HCT116 (cell line): ENCODE measurements at regions not wholly inside any gene's neighbourhood (a gene's known extent, or its start where the extent isn't known, plus 50 kb on each side); places are given as distances from the start of the nearest gene placed in this dataset.

Source experiments
- ATAC-seq: fragments of 200-7000 bp; cut with Tn5 transposase; 2 replicates; pipeline ENCODE4 v1.9.1; 2020; ENCODE audit warnings: mild to moderate bottlenecking, moderate library complexity
- BruUV-seq: library from RNA; stranded (reverse); fragments of 400-500 nt; replicated peaks from 2 replicates; lab custom pipeline; 2021; lab: Mats Ljungman, UMichigan
- CTCF ChIA-PET: fragments of 300-600 bp; sonication (Branson Sonifier 250); formaldehyde crosslinking; loops from one replicate; lab custom pipeline; 2021; ENCODE audit warnings: antibody characterized with exemption; lab: Charles Lee
- POLR2A ChIA-PET: fragments of 300-600, 350-600 bp; sonication (Branson Sonifier 250); formaldehyde crosslinking; loops from one replicate; lab custom pipeline; 2021; ENCODE audit warnings: antibody characterized with exemption; lab: Charles Lee
- RAD21 ChIA-PET, 2 experiments: fragments of 300-600 bp; sonication (Branson Sonifier 250); formaldehyde crosslinking; loops; one replicate each; lab custom pipeline; 2023; ENCODE audit warnings: low total read pairs in 2 of 2; ENCODE audit not compliant: uncharacterized antibody in 2 of 2, unreplicated experiment in 2 of 2, low non-redundant PET in 1 of 2; lab: Charles Lee
- DNase-seq: peaks from one replicate; pipeline ENCODE4 v3.0.0-alpha.2; 2010; ENCODE audit warnings: low read depth, low spot score
- H2AFZ ChIP-seq: fragments of 200-600 bp; shearing (Covaris generic), sonication (generic); 2 replicates; pipeline ENCODE4 v1.6.1; 2017; ENCODE audit warnings: low read depth, mixed run types, mixed read lengths, antibody characterized with exemption, low read length; ENCODE audit not compliant: poor library complexity, severe bottlenecking
- H3K27ac ChIP-seq: 2 replicates; pipeline ENCODE4 v1.5.1; 2012; ENCODE audit warnings: low read depth, low read length
- H3K27me3 ChIP-seq: fragments of 200-600 bp; sonication (generic); 2 replicates; pipeline ENCODE4 v1.6.1; 2016; ENCODE audit warnings: mixed run types, low read length, mixed read lengths; ENCODE audit not compliant: insufficient read depth
- H3K36me3 ChIP-seq, 2 experiments: fragments of 200-500 bp in 1 of 2; fragments of 200-600 bp in 1 of 2; sonication (Bioruptor generic) in 1 of 2; sonication (generic) in 1 of 2; 2 replicates each; pipeline versions ENCODE4 v1.5.1 to v1.6.1; 2014 to 2016; ENCODE audit warnings: low read length in 2 of 2, inconsistent platforms in 1 of 2, mixed read lengths in 1 of 2, mixed run types in 1 of 2; ENCODE audit not compliant: insufficient read depth in 2 of 2, control insufficient read depth in 1 of 2
- H3K4me1 ChIP-seq, 2 experiments: fragments of 200-600 bp in 1 of 2; sonication (generic) in 1 of 2; 2 replicates each; pipeline versions ENCODE4 v1.5.1 to v1.6.1; 2012 to 2017; ENCODE audit warnings: low read length in 2 of 2, inconsistent platforms in 1 of 2, mild to moderate bottlenecking in 1 of 2, mixed read lengths in 1 of 2, mixed run types in 1 of 2, moderate library complexity in 1 of 2; ENCODE audit not compliant: insufficient read depth in 2 of 2, control insufficient read depth in 1 of 2
- H3K4me2 ChIP-seq: fragments of 200-600 bp; sonication (generic); 2 replicates; pipeline ENCODE4 v1.6.1; 2017; ENCODE audit warnings: mixed run types, low read length, mixed read lengths
- H3K4me3 ChIP-seq, 2 experiments: fragments of 200-600 bp in 1 of 2; sonication (generic) in 1 of 2; replicated peaks in 1 of 2; 2 replicates each; pipeline ENCODE4 v1.5.1; 2011 to 2016; ENCODE audit warnings: low read length in 2 of 2, control low read depth in 1 of 2, low read depth in 1 of 2, mild to moderate bottlenecking in 1 of 2, mixed read lengths in 1 of 2, mixed run types in 1 of 2
- H3K79me2 ChIP-seq: fragments of 200-600 bp; sonication (generic); 2 replicates; pipeline ENCODE4 v1.6.1; 2017; ENCODE audit warnings: mild to moderate bottlenecking, mixed run types, low read length, moderate library complexity, mixed read lengths; ENCODE audit not compliant: insufficient read depth
- H3K9ac ChIP-seq: fragments of 200-600 bp; sonication (generic); 2 replicates; pipeline ENCODE4 v1.6.1; 2016; ENCODE audit warnings: low read length, mixed read lengths
- H3K9me2 ChIP-seq: fragments of 200-600 bp; sonication (generic), shearing (Covaris generic); 2 replicates; pipeline ENCODE4 v1.6.1; 2017; ENCODE audit warnings: mixed run types, mild to moderate bottlenecking, moderate library complexity; ENCODE audit not compliant: insufficient read depth
- H3K9me3 ChIP-seq, 2 experiments: fragments of 200-500 bp in 1 of 2; fragments of 200-600 bp in 1 of 2; sonication (Bioruptor generic) in 1 of 2; sonication (generic) in 1 of 2; 2 replicates each; pipeline ENCODE4 v1.6.1; 2014 to 2017; ENCODE audit warnings: low read length in 2 of 2, mixed read lengths in 2 of 2, inconsistent platforms in 1 of 2, low read depth in 1 of 2, mild to moderate bottlenecking in 1 of 2, mixed run types in 1 of 2, moderate library complexity in 1 of 2; ENCODE audit not compliant: control insufficient read depth in 1 of 2, insufficient read depth in 1 of 2
- H4K20me1 ChIP-seq: fragments of 200-600 bp; sonication (generic), shearing (Covaris generic); 2 replicates; pipeline ENCODE4 v1.6.1; 2017; ENCODE audit warnings: mixed run types, mild to moderate bottlenecking, moderate library complexity; ENCODE audit not compliant: insufficient read depth
- CBX3 ChIP-seq: IDR thresholded peaks from 2 replicates; pipeline ENCODE4 v1.6.1; 2012; ENCODE audit warnings: low read depth
- CEBPB ChIP-seq: IDR thresholded peaks from 2 replicates; pipeline ENCODE4 v1.6.1; 2012; ENCODE audit warnings: low read depth
- CTCF ChIP-seq, 3 experiments: fragments of 200-600 bp in 1 of 3; sonication (generic) in 1 of 3; IDR thresholded peaks in 2 of 3; conservative IDR thresholded peaks in 1 of 3; 2 replicates each; pipeline ENCODE4 v1.5.1; 2012 to 2017; ENCODE audit warnings: low read depth in 2 of 3, low read length in 2 of 3, antibody characterized with exemption in 1 of 3, borderline replicate concordance in 1 of 3, control low read depth in 1 of 3, mild to moderate bottlenecking in 1 of 3, mixed read lengths in 1 of 3, mixed run types in 1 of 3, moderate library complexity in 1 of 3; ENCODE audit not compliant: insufficient read depth in 1 of 3
- EGR1 ChIP-seq: IDR thresholded peaks from 2 replicates; pipeline ENCODE4 v1.6.1; 2012; ENCODE audit warnings: low read depth
- ELF1 ChIP-seq: IDR thresholded peaks from 2 replicates; pipeline ENCODE4 v1.6.1; 2012; ENCODE audit warnings: low read depth, borderline replicate concordance
- EZH2 ChIP-seq: fragments of 200-600 bp; sonication (generic); IDR thresholded peaks from 2 replicates; pipeline ENCODE4 v1.6.1; 2017; ENCODE audit warnings: antibody characterized with exemption, mixed run types
- EZH2phosphoT487 ChIP-seq: fragments of 200-600 bp; IDR thresholded peaks from 2 replicates; pipeline ENCODE4 v1.6.1; 2018; ENCODE audit warnings: antibody characterized with exemption, borderline replicate concordance
- FOSL1 ChIP-seq: IDR thresholded peaks from 2 replicates; pipeline ENCODE4 v1.6.1; 2012; ENCODE audit warnings: low read depth
- JUND ChIP-seq: IDR thresholded peaks from 2 replicates; pipeline ENCODE4 v1.6.1; 2012
- MAX ChIP-seq: IDR thresholded peaks from 2 replicates; pipeline ENCODE4 v1.6.1; 2012
- POLR2A ChIP-seq: IDR thresholded peaks from 2 replicates; pipeline ENCODE4 v1.7.0; 2011; ENCODE audit warnings: borderline replicate concordance; ENCODE audit not compliant: insufficient read depth, insufficient read length; ENCODE audit errors: extremely low read depth
- POLR2AphosphoS5 ChIP-seq: IDR thresholded peaks from 2 replicates; pipeline ENCODE4 v1.6.1; 2011; ENCODE audit warnings: mild to moderate bottlenecking, low read depth, low read length, moderate library complexity
- REST ChIP-seq: IDR thresholded peaks from 2 replicates; pipeline ENCODE4 v1.6.1; 2012; ENCODE audit warnings: low read depth
- SP1 ChIP-seq: IDR thresholded peaks from 2 replicates; pipeline ENCODE4 v1.6.1; 2012; ENCODE audit warnings: low read depth
- SRF ChIP-seq: IDR thresholded peaks from 2 replicates; pipeline ENCODE4 v1.6.1; 2012; ENCODE audit warnings: low read depth
- TCF7L2 ChIP-seq: IDR thresholded peaks from 2 replicates; pipeline ENCODE4 v1.7.0; 2011; ENCODE audit warnings: borderline replicate concordance, inconsistent platforms; ENCODE audit not compliant: insufficient read depth, insufficient read length; ENCODE audit errors: extremely low read depth
- YY1 ChIP-seq: IDR thresholded peaks from 2 replicates; pipeline ENCODE4 v1.6.1; 2011; ENCODE audit warnings: low read length, low read depth, moderate library complexity, mild to moderate bottlenecking; ENCODE audit not compliant: insufficient replicate concordance; ENCODE audit errors: extremely low read depth
- ZBTB33 ChIP-seq: IDR thresholded peaks from 2 replicates; pipeline ENCODE4 v1.6.1; 2011; ENCODE audit warnings: mild to moderate bottlenecking, low read length, moderate library complexity; ENCODE audit not compliant: insufficient replicate concordance; ENCODE audit errors: extremely low read depth
- ZFX ChIP-seq: fragments of 450-650 bp; IDR thresholded peaks from 2 replicates; pipeline ENCODE4 v1.6.1; 2017
- intact Hi-C: fragments of 100-400 bp; cut with micrococcal nuclease; formaldehyde crosslinking; loops from 2 replicates; pipeline ENCODE4 v1.10.0; 2022

- no peaks in the 10 kb centered on the region for H3K9me2 ChIP-seq
- 0 out of 4 replicates have a peak, but pooled peaks cover 0 to 4% of the 10 kb centered on the region in 2 experiments for H3K9me3 ChIP-seq
- no peak overlapping the region for H3K4me2 ChIP-seq
- BruUV-seq, result no TSS peak
- no peak overlapping the region for H2AFZ ChIP-seq
- ATAC-seq, result no peak
- ChIA-PET RAD21 (no interaction called here), POLR2A (no interaction called here), CTCF (no interaction called here)
- H3K36me3 ChIP-seq, result no peaks in the 10 kb centered on the region
- TF ChIP-seq POLR2A (no peak), TCF7L2 (no peak), EGR1 (no peak), POLR2AphosphoS5 (no peak), ELF1 (no peak), REST (no peak), ZFX (no peak), YY1 (no peak), SP1 (no peak), ZBTB33 (no peak), CTCF (IDR thresholded peaks at IDR 0.05 in 2 of 3, conservative IDR thresholded peaks at IDR 0.05 in 1 of 3; ENCODE audit: borderline replicate concordance in 1 of 3, insufficient read depth in 1 of 3, low read depth in 2 of 3, low read length in 2 of 3) (no peak), CBX3 (no peak), CEBPB (no peak), EZH2 (no peak), MAX (no peak), FOSL1 (no peak), EZH2phosphoT487 (no peak), SRF (no peak), JUND (no peak)
- H3K27ac ChIP-seq, result no peak overlapping the region
- no peak overlapping the region for H3K4me3 ChIP-seq
- DNase-seq, result no peak
- intact Hi-C loops, result no loop called here
- peaks cover 4 to 20% of the 10 kb centered on the region in 2 experiments; a peak in 3 of 4 replicates for H3K4me1 ChIP-seq
- no peaks in the 10 kb centered on the region for H3K79me2 ChIP-seq
- no peaks in the 10 kb centered on the region for H4K20me1 ChIP-seq
- no peak overlapping the region for H3K9ac ChIP-seq
- H3K27me3 ChIP-seq, result no peaks in the 10 kb centered on the region
Observed at GRCh38 chr12:7581046-7581445, 77.5 kb upstream of the CD163 start.
